Liver (tissue), 8 donors: ENCODE measurements at regions not wholly inside any gene's neighbourhood (a gene's known extent, or its start where the extent isn't known, plus 50 kb on each side); places are given as distances from the start of the nearest gene placed in this dataset.

Experiments
- DNase-seq: peaks from one replicate; pipeline ENCODE4 v3.0.0-alpha.2; 2017; ENCODE audit warnings: low spot score
- H3K27ac ChIP-seq, 2 donors: one replicate each; pipeline ENCODE4 v1.7.0; 2013; ENCODE audit warnings: inconsistent platforms in 2 of 2, low read length in 2 of 2, control low read depth in 1 of 2, low read depth in 1 of 2, mild to moderate bottlenecking in 1 of 2
- H3K27me3 ChIP-seq, 4 donors: one replicate each; pipeline versions ENCODE4 v1.6.1 to v1.7.0; 2013; ENCODE audit warnings: low read length in 3 of 4, inconsistent platforms in 1 of 4, mild to moderate bottlenecking in 1 of 4, moderate library complexity in 1 of 4; ENCODE audit not compliant: control insufficient read depth in 4 of 4, insufficient read depth in 4 of 4
- H3K36me3 ChIP-seq, 4 donors: one replicate each; pipeline versions ENCODE4 v1.6.1 to v1.7.0; 2013; ENCODE audit warnings: low read length in 3 of 4, mild to moderate bottlenecking in 3 of 4, low read depth in 1 of 4, moderate library complexity in 1 of 4; ENCODE audit not compliant: control insufficient read depth in 4 of 4, insufficient read depth in 3 of 4
- H3K4me1 ChIP-seq, 4 donors: one replicate each; pipeline versions ENCODE4 v1.6.1 to v1.7.0; 2013; ENCODE audit warnings: low read length in 3 of 4, mild to moderate bottlenecking in 3 of 4, moderate library complexity in 1 of 4; ENCODE audit not compliant: control insufficient read depth in 4 of 4, insufficient read depth in 4 of 4
- H3K4me3 ChIP-seq, 3 donors: one replicate each; pipeline versions ENCODE4 v1.6.1 to v1.7.0; 2013; ENCODE audit warnings: low read length in 3 of 3, control low read depth in 1 of 3, low read depth in 1 of 3, mild to moderate bottlenecking in 1 of 3
- H3K9ac ChIP-seq, 2 donors: one replicate each; pipeline ENCODE4 v1.7.0; 2013; ENCODE audit warnings: low read length in 2 of 2, mild to moderate bottlenecking in 2 of 2, moderate library complexity in 2 of 2, control low read depth in 1 of 2, low read depth in 1 of 2
- H3K9me3 ChIP-seq, 4 donors: one replicate each; pipeline versions ENCODE4 v1.6.1 to v1.7.0; 2013; ENCODE audit warnings: low read length in 3 of 4; ENCODE audit not compliant: control insufficient read depth in 4 of 4
- ATF3 ChIP-seq: IDR thresholded peaks from 2 replicates; pipeline ENCODE4 v1.6.1; 2016; ENCODE audit warnings: antibody characterized with exemption
- CTCF ChIP-seq: fragments of 150-350 bp; IDR thresholded peaks from 2 replicates; pipeline ENCODE4 v1.5.1; 2017; ENCODE audit warnings: improper control_type of control experiment, low read depth, low read length; ENCODE audit not compliant: missing input control
- EGR1 ChIP-seq, 2 donors: IDR thresholded peaks; 2 replicates each; pipeline ENCODE4 v1.6.1; 2016 to 2018; ENCODE audit warnings: antibody characterized with exemption in 2 of 2, low read depth in 2 of 2
- FOXA1 ChIP-seq: IDR thresholded peaks from 2 replicates; pipeline ENCODE4 v1.6.1; 2016; ENCODE audit warnings: antibody characterized with exemption
- FOXA2 ChIP-seq: IDR thresholded peaks from 2 replicates; pipeline ENCODE4 v1.6.1; 2016; ENCODE audit warnings: antibody characterized with exemption
- GABPA ChIP-seq, 2 donors: IDR thresholded peaks in 1 of 2; conservative IDR thresholded peaks in 1 of 2; 2 replicates each; pipeline ENCODE4 v1.6.1; 2016; ENCODE audit warnings: antibody characterized with exemption in 2 of 2, mild to moderate bottlenecking in 1 of 2, moderate library complexity in 1 of 2
- HNF4G ChIP-seq: IDR thresholded peaks from 2 replicates; pipeline ENCODE4 v1.6.1; 2016; ENCODE audit warnings: antibody characterized with exemption
- NR2F2 ChIP-seq: IDR thresholded peaks from 2 replicates; pipeline ENCODE4 v1.6.1; 2016; ENCODE audit warnings: antibody characterized with exemption
- RAD21 ChIP-seq, 2 donors: IDR thresholded peaks; 2 replicates each; pipeline ENCODE4 v1.6.1; 2016; ENCODE audit warnings: antibody characterized with exemption in 2 of 2, mild to moderate bottlenecking in 2 of 2
- REST ChIP-seq: IDR thresholded peaks from 2 replicates; pipeline ENCODE4 v1.6.1; 2016; ENCODE audit warnings: antibody characterized with exemption, mild to moderate bottlenecking
- RXRA ChIP-seq, 2 donors: IDR thresholded peaks; 2 replicates each; pipeline ENCODE4 v1.6.1; 2017 to 2018; ENCODE audit warnings: antibody characterized with exemption in 2 of 2, mild to moderate bottlenecking in 1 of 2
- SP1 ChIP-seq: IDR thresholded peaks from 2 replicates; pipeline ENCODE4 v1.6.1; 2018; ENCODE audit warnings: antibody characterized with exemption, mild to moderate bottlenecking
- TAF1 ChIP-seq: conservative IDR thresholded peaks from 2 replicates; pipeline ENCODE4 v1.6.1; 2016; ENCODE audit warnings: antibody characterized with exemption, mild to moderate bottlenecking
- YY1 ChIP-seq: IDR thresholded peaks from 2 replicates; pipeline ENCODE4 v1.6.1; 2016; ENCODE audit warnings: antibody characterized with exemption, mild to moderate bottlenecking
- ZBTB33 ChIP-seq: IDR thresholded peaks from 2 replicates; pipeline ENCODE4 v1.6.1; 2016; ENCODE audit warnings: antibody characterized with exemption
- WGBS: extraction: QIAGEN DNeasy Blood & Tissue Kit; methylation state at CpG from one replicate; pipeline ENCODE4 v1.1.7; 2013; 5-methylcytosine and 5-hydroxymethylcytosine counted together
- donor health status: healthy.
- donor health status: healthy.
- donor health status: healthy.
- donor health status: healthy.
- donor health status: healthy.

GRCh38 chr5:23318960-23319359 is 188.4 kb upstream of the PRDM9 start (continued):
- TF ChIP-seq REST (no peak), NR2F2 (no peak)

GRCh38 chr5:23318166-23318565 is 189.2 kb upstream of the PRDM9 start:
- Histone ChIP-seq H3K4me3 (no peak overlapping the region), H3K27ac (no peak overlapping the region), H3K9ac (no peak overlapping the region), H3K9me3 (no peaks in the 10 kb centered on the region), H3K4me1 (no peaks in the 10 kb centered on the region), H3K36me3 (no peaks in the 10 kb centered on the region), H3K27me3 (no peaks in the 10 kb centered on the region)
- no peak for DNase-seq
- TF ChIP-seq REST: no peak
- TF ChIP-seq FOXA1: no peak
- no peak for TF ChIP-seq TAF1
- no peak for TF ChIP-seq ATF3
- no peak for TF ChIP-seq ZBTB33
- no peak for TF ChIP-seq NR2F2
- TF ChIP-seq HNF4G: no peak
- TF ChIP-seq EGR1 (IDR thresholded peaks at IDR 0.05; ENCODE audit: low read depth in 2 of 2): no peak
- TF ChIP-seq YY1: no peak
- TF ChIP-seq RAD21 (IDR thresholded peaks at IDR 0.05): no peak
- no peak for TF ChIP-seq SP1
- no peak for TF ChIP-seq CTCF
- TF ChIP-seq FOXA2: no peak
- TF ChIP-seq GABPA (IDR thresholded peaks at IDR 0.05 in 1 of 2, conservative IDR thresholded peaks at IDR 0.05 in 1 of 2): no peak
- TF ChIP-seq RXRA (IDR thresholded peaks at IDR 0.05): no peak
- 95% methylated on average over 1 of the region's 1 CpG for WGBS
